ENCODE measurements at regions not wholly inside any gene's neighbourhood (a gene's known extent, or its start where the extent isn't known, plus 50 kb on each side); places are given as distances from the start of the nearest gene placed in this dataset.

DNA sequence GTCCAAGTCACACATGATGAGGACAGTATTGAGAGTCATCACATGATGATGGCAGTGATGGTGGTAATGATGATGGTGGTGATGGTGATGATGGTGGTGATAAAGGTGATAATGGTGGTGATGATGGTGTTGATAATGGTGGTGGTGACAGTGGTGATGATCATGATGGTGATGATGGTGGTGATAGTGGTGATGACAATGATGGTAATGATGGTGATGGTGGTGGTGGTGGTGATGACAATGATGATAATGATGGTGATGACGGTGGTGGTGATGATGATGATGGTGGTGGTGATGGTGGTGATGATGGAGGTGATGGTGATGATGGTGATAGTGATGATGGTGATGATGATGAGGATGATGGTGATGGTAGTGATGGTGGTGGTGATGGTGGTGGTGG is 190.2 kb upstream of the ZNF469 start:
- peaks cover 7 to 11% (median 9%) of the 10 kb centered on the region in 3 experiments; a peak in 6 of 7 replicates for H3K36me3 Mint-ChIP-seq (ENCODE audit: insufficient read depth in 1 of 3, low read depth in 3 of 3)
- 100% methylated on average over 1 of the region's 1 CpG for WGBS (ENCODE audit: extremely low coverage, insufficient read length, low lambda C conversion rate)

More for the DNA sequence above, 190.2 kb upstream of the ZNF469 start:
- H3K4me3 Mint-ChIP-seq: no peak overlapping the region
- H2AFZ ChIP-seq (ENCODE audit: low read length): no peak overlapping the region
- H3K4me1 Mint-ChIP-seq: no peaks in the 10 kb centered on the region
- no peaks in the 10 kb centered on the region for H4K20me1 ChIP-seq (ENCODE audit: control insufficient read depth, insufficient read depth, insufficient read length)
- H2AK5ac ChIP-seq (ENCODE audit: insufficient read length, low read length): no peak overlapping the region
- H3K9me3 ChIP-seq (ENCODE audit: control insufficient read depth, low read depth, low read length): no peaks in the 10 kb centered on the region
- no peak overlapping the region for H3K9ac ChIP-seq (ENCODE audit: extremely low read depth, insufficient read length, low read length)
- no peak overlapping the region for H2BK12ac ChIP-seq (ENCODE audit: insufficient read length, low read depth, low read length)
- no peak overlapping the region for H3K14ac ChIP-seq (ENCODE audit: insufficient read depth, low read length)
- no peak overlapping the region for H4K91ac ChIP-seq (ENCODE audit: insufficient read length, low read depth, low read length)
- no peak for DNase-seq
- peaks cover 15 to 16% of the 10 kb centered on the region in 2 experiments for H3K9me3 Mint-ChIP-seq
- H3K27me3 ChIP-seq (ENCODE audit: insufficient read depth, low read length): no peaks in the 10 kb centered on the region
- H3T11ph ChIP-seq (ENCODE audit: low read length): no peak overlapping the region
- no peak overlapping the region for H3K23ac ChIP-seq (ENCODE audit: insufficient read length, low read depth, low read length)
- H4K8ac ChIP-seq (replicated peaks; ENCODE audit: insufficient read length, low read depth, low read length): no peak overlapping the region
- no peaks in the 10 kb centered on the region for H3K79me2 ChIP-seq (ENCODE audit: insufficient read depth, low read length)
- H3K18ac ChIP-seq (ENCODE audit: insufficient read length, low read depth, low read length): no peak overlapping the region
- H3K4me1 ChIP-seq (ENCODE audit: insufficient read depth, low read length): no peaks in the 10 kb centered on the region
- no peaks in the 10 kb centered on the region for H3K23me2 ChIP-seq (ENCODE audit: insufficient read length, low read depth, low read length, poor library complexity, severe bottlenecking)
- H4K5ac ChIP-seq (ENCODE audit: insufficient read length, low read depth, low read length): no peak overlapping the region
- H3K4ac ChIP-seq (ENCODE audit: low read depth, low read length): no peak overlapping the region
- H2BK15ac ChIP-seq (ENCODE audit: low read depth, low read length): no peak overlapping the region
- peaks cover 8% of the 10 kb centered on the region; the same call in 1 of the 2 replicates for H3K27me3 Mint-ChIP-seq (ENCODE audit: low read depth)
- no peaks in the 10 kb centered on the region for H3K79me1 ChIP-seq (ENCODE audit: insufficient read depth, low read depth, low read length, poor library complexity, severe bottlenecking)
- H3K27ac Mint-ChIP-seq: no peak overlapping the region; a peak in 1 of 7 replicates
- no peak overlapping the region for H3K27ac ChIP-seq (ENCODE audit: insufficient read length, low read depth, low read length)
- no peak overlapping the region for H2BK5ac ChIP-seq (ENCODE audit: insufficient read length, low read length)
- H3K56ac ChIP-seq (ENCODE audit: insufficient read length, low read depth, low read length): no peak overlapping the region
- TF ChIP-seq, protein P1, sequence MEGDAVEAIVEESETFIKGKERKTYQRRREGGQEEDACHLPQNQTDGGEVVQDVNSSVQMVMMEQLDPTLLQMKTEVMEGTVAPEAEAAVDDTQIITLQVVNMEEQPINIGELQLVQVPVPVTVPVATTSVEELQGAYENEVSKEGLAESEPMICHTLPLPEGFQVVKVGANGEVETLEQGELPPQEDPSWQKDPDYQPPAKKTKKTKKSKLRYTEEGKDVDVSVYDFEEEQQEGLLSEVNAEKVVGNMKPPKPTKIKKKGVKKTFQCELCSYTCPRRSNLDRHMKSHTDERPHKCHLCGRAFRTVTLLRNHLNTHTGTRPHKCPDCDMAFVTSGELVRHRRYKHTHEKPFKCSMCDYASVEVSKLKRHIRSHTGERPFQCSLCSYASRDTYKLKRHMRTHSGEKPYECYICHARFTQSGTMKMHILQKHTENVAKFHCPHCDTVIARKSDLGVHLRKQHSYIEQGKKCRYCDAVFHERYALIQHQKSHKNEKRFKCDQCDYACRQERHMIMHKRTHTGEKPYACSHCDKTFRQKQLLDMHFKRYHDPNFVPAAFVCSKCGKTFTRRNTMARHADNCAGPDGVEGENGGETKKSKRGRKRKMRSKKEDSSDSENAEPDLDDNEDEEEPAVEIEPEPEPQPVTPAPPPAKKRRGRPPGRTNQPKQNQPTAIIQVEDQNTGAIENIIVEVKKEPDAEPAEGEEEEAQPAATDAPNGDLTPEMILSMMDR (conservative IDR thresholded peaks at IDR 0.05): no peak
- H2BK120ac ChIP-seq (ENCODE audit: low read depth, low read length, poor library complexity, severe bottlenecking): no peak overlapping the region
- H2BK20ac ChIP-seq (ENCODE audit: low read depth, low read length, poor library complexity, severe bottlenecking): no peak overlapping the region
- H3K4me2 ChIP-seq (ENCODE audit: insufficient read depth, insufficient read length, low read length): no peak overlapping the region

All from H9 (cell line).